Hepatocyte (in vitro differentiated cells): ENCODE measurements at regions not wholly inside any gene's neighbourhood (a gene's known extent, or its start where the extent isn't known, plus 50 kb on each side); places are given as distances from the start of the nearest gene placed in this dataset.

Experiments used
- DNase-seq: peaks from one replicate; pipeline ENCODE4 v3.0.0-alpha.2; 2016; ENCODE audit warnings: low spot score
- H2AFZ ChIP-seq: fragments of 200-600 bp; sonication (generic); 2 replicates; pipeline ENCODE4 v1.6.0; 2016; ENCODE audit warnings: antibody characterized with exemption, mild to moderate bottlenecking
- H3K27ac ChIP-seq: fragments of 200-600 bp; sonication (generic); 2 replicates; pipeline ENCODE4 v1.5.1; 2016; ENCODE audit warnings: mild to moderate bottlenecking
- H3K27me3 ChIP-seq: fragments of 200-600 bp; sonication (generic); 2 replicates; pipeline ENCODE4 v1.6.1; 2016
- H3K36me3 ChIP-seq: fragments of 200-600 bp; sonication (generic); replicated peaks from 2 replicates; pipeline ENCODE4 v1.5.1; 2016; ENCODE audit warnings: low read depth; ENCODE audit not compliant: insufficient read depth
- H3K4me1 ChIP-seq: fragments of 200-600 bp; sonication (generic); 2 replicates; pipeline ENCODE4 v1.5.1; 2016; ENCODE audit warnings: mild to moderate bottlenecking, moderate library complexity; ENCODE audit not compliant: insufficient read depth
- H3K4me2 ChIP-seq: fragments of 200-600 bp; sonication (generic); 2 replicates; pipeline ENCODE4 v1.6.0; 2016
- H3K4me3 ChIP-seq: fragments of 200-600 bp; sonication (generic); 2 replicates; pipeline ENCODE4 v1.5.1; 2016; ENCODE audit warnings: mild to moderate bottlenecking
- H3K79me2 ChIP-seq: fragments of 200-600 bp; sonication (generic); 2 replicates; pipeline ENCODE4 v1.6.0; 2017; ENCODE audit warnings: mild to moderate bottlenecking
- H3K9me2 ChIP-seq: fragments of 200-600 bp; sonication (generic); replicated peaks from 2 replicates; pipeline ENCODE4 v1.6.0; 2017; ENCODE audit warnings: mild to moderate bottlenecking; ENCODE audit not compliant: insufficient read depth
- H3K9me3 ChIP-seq: fragments of 200-600 bp; sonication (generic); 2 replicates; pipeline ENCODE4 v1.5.1; 2016; ENCODE audit warnings: low read depth, mild to moderate bottlenecking
- H4K20me1 ChIP-seq: fragments of 200-600 bp; sonication (generic); 2 replicates; pipeline ENCODE4 v1.6.0; 2016; ENCODE audit warnings: mild to moderate bottlenecking; ENCODE audit not compliant: insufficient read depth, poor library complexity, severe bottlenecking
- CTCF ChIP-seq: fragments of 200-600 bp; sonication (generic); IDR thresholded peaks from 2 replicates; pipeline ENCODE4 v1.5.1; 2016; ENCODE audit warnings: antibody characterized with exemption, mild to moderate bottlenecking; ENCODE audit not compliant: poor library complexity
- EZH2 ChIP-seq: fragments of 200-600 bp; sonication (generic); IDR thresholded peaks from 2 replicates; pipeline ENCODE4 v1.6.1; 2016; ENCODE audit warnings: antibody characterized with exemption, mild to moderate bottlenecking, borderline replicate concordance
- EZH2phosphoT487 ChIP-seq: fragments of 200-600 bp; sonication (generic); IDR thresholded peaks from one replicate; pipeline ENCODE4 v1.6.1; 2018; ENCODE audit warnings: antibody characterized with exemption, mild to moderate bottlenecking, low read depth, moderate library complexity; ENCODE audit not compliant: unreplicated experiment, severe bottlenecking
- WGBS: methylation state at CpG from one replicate; pipeline ENCODE4 v1.1.6; 2016; ENCODE audit warnings: low lambda C conversion rate; ENCODE audit errors: missing lambda C conversion rate; 5-methylcytosine and 5-hydroxymethylcytosine counted together

GRCh38 chr5:78701795-78702410 is 53.3 kb upstream of the LHFPL2 start:
- no peak for TF ChIP-seq EZH2phosphoT487
- no peak for TF ChIP-seq CTCF
- no peak for TF ChIP-seq EZH2
- no peak overlapping the region for H2AFZ ChIP-seq
- no peaks in the 10 kb centered on the region for H4K20me1 ChIP-seq
- H3K27me3 ChIP-seq, result no peaks in the 10 kb centered on the region
- H3K4me3 ChIP-seq, result no peak overlapping the region
- no peak overlapping the region for H3K4me2 ChIP-seq
- no peaks in the 10 kb centered on the region for H3K9me3 ChIP-seq
- H3K4me1 ChIP-seq, result peaks cover 6% of the 10 kb centered on the region
- no peaks in the 10 kb centered on the region for H3K79me2 ChIP-seq
- no peak overlapping the region for H3K27ac ChIP-seq
- 86% methylated on average over 3 of the region's 3 CpGs for WGBS
- DNase-seq, result no peak
- no peaks in the 10 kb centered on the region for H3K36me3 ChIP-seq
- H3K9me2 ChIP-seq, result no peaks in the 10 kb centered on the region

DNA sequence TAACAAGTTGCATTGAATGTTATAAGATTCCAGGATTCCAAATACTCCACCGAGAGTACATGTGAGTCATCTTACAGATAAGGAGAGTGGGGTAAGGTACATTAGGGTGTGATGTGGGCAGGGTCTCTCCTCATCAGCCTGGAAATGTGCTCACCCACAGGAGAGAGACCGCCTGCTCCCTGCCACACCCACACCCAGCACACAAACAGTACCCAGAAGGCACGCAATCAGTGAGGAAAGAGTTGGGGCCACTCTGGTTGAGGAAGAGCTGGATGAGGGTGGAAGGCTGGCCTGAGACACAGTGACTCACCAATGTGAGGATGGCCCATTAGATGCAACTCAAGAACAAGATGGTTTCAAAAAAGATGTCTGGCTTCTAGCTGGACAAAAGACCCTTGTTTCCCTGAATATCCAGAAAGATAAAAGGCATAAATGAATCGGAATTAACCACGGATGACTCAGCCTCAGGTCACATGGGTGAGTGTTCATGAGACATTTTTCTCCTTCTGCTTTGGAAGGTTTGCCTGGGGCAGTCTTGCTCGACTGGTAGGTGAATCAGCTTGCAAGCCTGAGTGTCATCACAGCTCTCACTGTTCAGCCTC is 51.1 kb upstream of the LHFPL2 start:
- H3K4me3 ChIP-seq, result no peak overlapping the region
- whole genome bisulfite sequencing, result 39% methylated on average over 6 of the region's 6 CpGs

DNA sequence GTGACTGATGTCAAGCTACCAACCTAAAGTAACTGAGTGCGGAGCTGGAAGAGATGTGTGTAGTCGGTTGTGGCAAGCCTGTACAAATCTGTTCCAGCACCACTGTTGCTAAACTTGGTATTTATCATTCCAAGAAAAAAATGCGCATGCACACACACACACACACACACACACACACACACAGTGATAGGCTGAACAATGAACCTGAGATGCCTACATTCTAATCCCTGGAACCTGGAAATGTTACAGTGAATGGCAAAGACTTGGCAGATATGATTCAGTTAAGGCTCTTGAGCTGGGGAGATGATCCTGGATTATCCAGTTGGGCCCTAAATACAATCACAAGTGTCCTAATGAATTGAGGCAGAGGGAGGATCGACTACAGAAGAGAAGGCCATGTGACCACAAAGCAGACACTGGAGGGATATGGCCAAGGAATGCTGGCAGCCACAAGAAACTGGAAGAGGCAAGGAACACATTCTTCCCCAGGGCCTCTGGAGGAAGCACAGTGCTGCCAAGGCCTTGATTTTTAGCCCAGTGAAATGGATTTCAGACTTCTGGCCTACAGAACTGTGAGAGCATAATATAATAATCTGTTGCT is 49.7 kb upstream of the LHFPL2 start:
- no peak overlapping the region for H2AFZ ChIP-seq
- H3K9me3 ChIP-seq, result no peaks in the 10 kb centered on the region
- no peaks in the 10 kb centered on the region for H3K9me2 ChIP-seq
- H3K79me2 ChIP-seq, result no peaks in the 10 kb centered on the region
- H3K27ac ChIP-seq, result peak overlapping the region; percentile 83
- H3K36me3 ChIP-seq, result no peaks in the 10 kb centered on the region
- H3K4me1 ChIP-seq, result peaks cover 6% of the 10 kb centered on the region
- WGBS, result 64% methylated on average over 4 of the region's 4 CpGs
- H3K4me2 ChIP-seq, result no peak overlapping the region
- no peak overlapping the region for H3K4me3 ChIP-seq
- H3K27me3 ChIP-seq, result no peaks in the 10 kb centered on the region
- TF ChIP-seq CTCF (no peak), EZH2 (no peak), EZH2phosphoT487 (no peak)
- no peak for DNase-seq
- no peaks in the 10 kb centered on the region for H4K20me1 ChIP-seq

More for the DNA sequence above, 51.1 kb upstream of the LHFPL2 start:
- peaks cover 6% of the 10 kb centered on the region for H3K4me1 ChIP-seq
- DNase-seq, result peak; percentile 83
- no peak overlapping the region for H2AFZ ChIP-seq
- H3K36me3 ChIP-seq, result no peaks in the 10 kb centered on the region
- H3K27ac ChIP-seq, result peak overlapping the region; percentile 83
- H3K9me2 ChIP-seq, result no peaks in the 10 kb centered on the region
- H3K4me2 ChIP-seq, result peak overlapping the region; percentile 24
- H3K9me3 ChIP-seq, result no peaks in the 10 kb centered on the region
- no peaks in the 10 kb centered on the region for H3K79me2 ChIP-seq
- H4K20me1 ChIP-seq, result no peaks in the 10 kb centered on the region
- TF ChIP-seq EZH2phosphoT487 (no peak), EZH2 (no peak), CTCF (no peak)
- no peaks in the 10 kb centered on the region for H3K27me3 ChIP-seq
